H9 (cell line): ENCODE measurements at regions not wholly inside any gene's neighbourhood (a gene's known extent, or its start where the extent isn't known, plus 50 kb on each side); places are given as distances from the start of the nearest gene placed in this dataset.

Source experiments
- DNase-seq: peaks from one replicate; pipeline ENCODE4 v3.0.0-alpha.2; 2017
- H2AFZ ChIP-seq: one replicate; pipeline ENCODE4 v1.6.1; 2013; ENCODE audit warnings: mild to moderate bottlenecking, low read length, control low read depth, moderate library complexity
- H2AK5ac ChIP-seq: 2 replicates; pipeline ENCODE4 v1.6.1; 2013; ENCODE audit warnings: low read length, control low read depth, mixed read lengths; ENCODE audit not compliant: insufficient read length
- H2BK120ac ChIP-seq: one replicate; pipeline ENCODE4 v1.6.1; 2013; ENCODE audit warnings: low read depth, mild to moderate bottlenecking, low read length, control low read depth, inconsistent platforms; ENCODE audit not compliant: poor library complexity, severe bottlenecking
- H2BK12ac ChIP-seq: 2 replicates; pipeline ENCODE4 v1.6.1; 2013; ENCODE audit warnings: low read length, control low read depth, mixed read lengths, low read depth; ENCODE audit not compliant: insufficient read length
- H2BK15ac ChIP-seq: 2 replicates; pipeline ENCODE4 v1.6.1; 2013; ENCODE audit warnings: low read depth, low read length, control low read depth
- H2BK20ac ChIP-seq: one replicate; pipeline ENCODE4 v1.6.1; 2013; ENCODE audit warnings: low read depth, mild to moderate bottlenecking, low read length, control low read depth, inconsistent platforms; ENCODE audit not compliant: poor library complexity, severe bottlenecking
- H2BK5ac ChIP-seq: 2 replicates; pipeline ENCODE4 v1.6.1; 2013; ENCODE audit warnings: low read length, control low read depth, mixed read lengths; ENCODE audit not compliant: insufficient read length
- H3K14ac ChIP-seq: 2 replicates; pipeline ENCODE4 v1.6.1; 2013; ENCODE audit warnings: low read length, control low read depth; ENCODE audit not compliant: insufficient read depth
- H3K18ac ChIP-seq: 2 replicates; pipeline ENCODE4 v1.6.1; 2013; ENCODE audit warnings: low read depth, mild to moderate bottlenecking, mixed read lengths, low read length, control low read depth; ENCODE audit not compliant: insufficient read length
- H3K23ac ChIP-seq: 2 replicates; pipeline ENCODE4 v1.6.1; 2013; ENCODE audit warnings: low read length, control low read depth, mixed read lengths, low read depth; ENCODE audit not compliant: insufficient read length
- H3K23me2 ChIP-seq: 2 replicates; pipeline ENCODE4 v1.6.1; 2013; ENCODE audit warnings: low read depth, mild to moderate bottlenecking, mixed read lengths, low read length, control low read depth; ENCODE audit not compliant: insufficient read length, poor library complexity, severe bottlenecking
- H3K27ac ChIP-seq: 2 replicates; pipeline ENCODE4 v1.5.1; 2013; ENCODE audit warnings: low read length, control low read depth, mixed read lengths, low read depth; ENCODE audit not compliant: insufficient read length
- H3K27me3 ChIP-seq: 2 replicates; pipeline ENCODE4 v1.6.1; 2013; ENCODE audit warnings: low read length, control low read depth, inconsistent platforms; ENCODE audit not compliant: insufficient read depth
- H3K4ac ChIP-seq: 2 replicates; pipeline ENCODE4 v1.6.1; 2013; ENCODE audit warnings: low read depth, mild to moderate bottlenecking, control low read depth, inconsistent platforms, low read length, moderate library complexity
- H3K4me1 ChIP-seq: 2 replicates; pipeline ENCODE4 v1.6.1; 2013; ENCODE audit warnings: low read length, control low read depth, inconsistent platforms; ENCODE audit not compliant: insufficient read depth
- H3K4me2 ChIP-seq: 2 replicates; pipeline ENCODE4 v1.6.1; 2013; ENCODE audit warnings: low read length, control low read depth, mixed read lengths; ENCODE audit not compliant: insufficient read length, insufficient read depth
- H3K56ac ChIP-seq: 2 replicates; pipeline ENCODE4 v1.6.1; 2013; ENCODE audit warnings: low read depth, mild to moderate bottlenecking, mixed read lengths, low read length, control low read depth; ENCODE audit not compliant: insufficient read length
- H3K79me1 ChIP-seq: 2 replicates; pipeline ENCODE4 v1.6.1; 2013; ENCODE audit warnings: low read depth, mild to moderate bottlenecking, moderate library complexity, low read length, control low read depth, inconsistent platforms; ENCODE audit not compliant: insufficient read depth, poor library complexity, severe bottlenecking
- H3K79me2 ChIP-seq: 2 replicates; pipeline ENCODE4 v1.6.1; 2013; ENCODE audit warnings: low read length, control low read depth, inconsistent platforms; ENCODE audit not compliant: insufficient read depth
- H3K9ac ChIP-seq: 2 replicates; pipeline ENCODE4 v1.6.1; 2013; ENCODE audit warnings: low read length, control low read depth, mixed read lengths; ENCODE audit not compliant: insufficient read length; ENCODE audit errors: extremely low read depth
- H3K9me3 ChIP-seq: one replicate; pipeline ENCODE4 v1.6.1; 2013; ENCODE audit warnings: low read depth, low read length, inconsistent platforms; ENCODE audit not compliant: control insufficient read depth
- H3T11ph ChIP-seq: one replicate; pipeline ENCODE4 v1.6.1; 2013; ENCODE audit warnings: mild to moderate bottlenecking, low read length, control low read depth, inconsistent platforms
- H4K20me1 ChIP-seq: one replicate; pipeline ENCODE4 v1.6.1; 2013; ENCODE audit not compliant: control insufficient read depth, insufficient read length, insufficient read depth
- H4K5ac ChIP-seq: 2 replicates; pipeline ENCODE4 v1.6.1; 2013; ENCODE audit warnings: low read depth, mild to moderate bottlenecking, mixed read lengths, low read length, control low read depth; ENCODE audit not compliant: insufficient read length
- H4K8ac ChIP-seq: replicated peaks from 2 replicates; pipeline ENCODE4 v1.6.1; 2013; ENCODE audit warnings: low read length, control low read depth, mixed read lengths, low read depth; ENCODE audit not compliant: insufficient read length
- H4K91ac ChIP-seq: 2 replicates; pipeline ENCODE4 v1.6.1; 2013; ENCODE audit warnings: low read depth, mild to moderate bottlenecking, moderate library complexity, mixed read lengths, low read length, control low read depth; ENCODE audit not compliant: insufficient read length
- H3K27ac Mint-ChIP-seq, 3 experiments: 2 replicates in 2 of 3; 3 replicates in 1 of 3; pipeline ENCODE4 v1.8.0; 2020 to 2021; ENCODE audit warnings: mixed read lengths in 3 of 3, mild to moderate bottlenecking in 1 of 3, moderate library complexity in 1 of 3
- H3K27me3 Mint-ChIP-seq: 2 replicates; pipeline ENCODE4 v1.8.0; 2021; ENCODE audit warnings: low read depth, mild to moderate bottlenecking, moderate library complexity, mixed read lengths
- H3K36me3 Mint-ChIP-seq, 3 experiments: 2 replicates in 2 of 3; 3 replicates in 1 of 3; pipeline ENCODE4 v1.8.0; 2020 to 2021; ENCODE audit warnings: low read depth in 3 of 3, mixed read lengths in 3 of 3; ENCODE audit not compliant: insufficient read depth in 1 of 3
- H3K4me1 Mint-ChIP-seq, 2 experiments: 2 replicates each; pipeline ENCODE4 v1.8.0; 2020; ENCODE audit warnings: mixed read lengths in 2 of 2
- H3K4me3 Mint-ChIP-seq, 2 experiments: 2 replicates in 1 of 2; 3 replicates in 1 of 2; pipeline ENCODE4 v1.8.0; 2020 to 2021; ENCODE audit warnings: mild to moderate bottlenecking in 2 of 2, mixed read lengths in 2 of 2, moderate library complexity in 1 of 2
- H3K9me3 Mint-ChIP-seq, 2 experiments: 2 replicates in 1 of 2; 3 replicates in 1 of 2; pipeline ENCODE4 v1.8.0; 2020; ENCODE audit warnings: mild to moderate bottlenecking in 2 of 2, mixed read lengths in 2 of 2, moderate library complexity in 1 of 2
- CTCF ChIP-seq: fragments of 200-600 bp; sonication (generic); conservative IDR thresholded peaks from 3 replicates; pipeline ENCODE4 v1.8.0; 2021; ENCODE audit warnings: antibody characterized with exemption, mild to moderate bottlenecking
- WGBS: extraction: QIAGEN DNeasy Blood & Tissue Kit; methylation state at CpG from one replicate; pipeline ENCODE4 v1.1.7; 2013; ENCODE audit warnings: missing lambda C conversion rate, low lambda C conversion rate, mixed read lengths; ENCODE audit not compliant: insufficient read length; ENCODE audit errors: extremely low coverage; 5-methylcytosine and 5-hydroxymethylcytosine counted together

GRCh38 chr12:115203701-115204100 is 519.7 kb upstream of the TBX3 start:
- H3K4me2 ChIP-seq, result no peak overlapping the region
- H4K20me1 ChIP-seq, result no peaks in the 10 kb centered on the region
- H2BK20ac ChIP-seq, result no peak overlapping the region
- Mint-ChIP-seq H3K27me3 (no peaks in the 10 kb centered on the region; the same call in 1 of the 2 replicates), H3K4me3 (no peak overlapping the region), H3K36me3 (no peaks in the 10 kb centered on the region), H3K9me3 (no peaks in the 10 kb centered on the region; a peak in 2 of 5 replicates), H3K27ac (no peak overlapping the region), H3K4me1 (peaks cover 43 to 57% of the 10 kb centered on the region in 2 experiments)
- TF ChIP-seq CTCF, result no peak
- no peaks in the 10 kb centered on the region for H3K23me2 ChIP-seq
- H3K18ac ChIP-seq, result peak overlapping the region; percentile 29
- no peaks in the 10 kb centered on the region for H3K79me1 ChIP-seq
- H3K9me3 ChIP-seq, result no peaks in the 10 kb centered on the region
- H4K5ac ChIP-seq, result no peak overlapping the region
- no peak overlapping the region for H2BK12ac ChIP-seq
- no peak overlapping the region for H4K8ac ChIP-seq
- H3K79me2 ChIP-seq, result no peaks in the 10 kb centered on the region
- H2AK5ac ChIP-seq, result no peak overlapping the region
- H3K27ac ChIP-seq, result no peak overlapping the region
- no peak overlapping the region for H3T11ph ChIP-seq
- H2AFZ ChIP-seq, result no peak overlapping the region
- no peak overlapping the region for H3K56ac ChIP-seq
- no peak overlapping the region for H4K91ac ChIP-seq
- no CpG with 5 or more reads among the region's 2 CpGs for WGBS
- H3K23ac ChIP-seq, result no peak overlapping the region
- no peaks in the 10 kb centered on the region for H3K27me3 ChIP-seq
- no peak overlapping the region for H3K4ac ChIP-seq
- no peak overlapping the region for H2BK120ac ChIP-seq
- H2BK5ac ChIP-seq, result no peak overlapping the region
- no peak overlapping the region for H2BK15ac ChIP-seq
- H3K9ac ChIP-seq, result no peak overlapping the region
- DNase-seq, result no peak
- no peak overlapping the region for H3K14ac ChIP-seq
- peaks cover 8% of the 10 kb centered on the region for H3K4me1 ChIP-seq
